UCSD-AML1 (cell line): ENCODE measurements at regions not wholly inside any gene's neighbourhood (a gene's known extent, or its start where the extent isn't known, plus 50 kb on each side); places are given as distances from the start of the nearest gene placed in this dataset.
"Not testable (repeated sequence)": the region's sequence is repeated elsewhere in the genome, so short reads cannot be mapped to it uniquely, and the experiment has no call there.

Source experiments
- DNase-seq: peaks from one replicate; lab custom pipeline; 2025; ENCODE audit not compliant: unreplicated experiment; lab: John Stamatoyannopoulos, UW

DNA sequence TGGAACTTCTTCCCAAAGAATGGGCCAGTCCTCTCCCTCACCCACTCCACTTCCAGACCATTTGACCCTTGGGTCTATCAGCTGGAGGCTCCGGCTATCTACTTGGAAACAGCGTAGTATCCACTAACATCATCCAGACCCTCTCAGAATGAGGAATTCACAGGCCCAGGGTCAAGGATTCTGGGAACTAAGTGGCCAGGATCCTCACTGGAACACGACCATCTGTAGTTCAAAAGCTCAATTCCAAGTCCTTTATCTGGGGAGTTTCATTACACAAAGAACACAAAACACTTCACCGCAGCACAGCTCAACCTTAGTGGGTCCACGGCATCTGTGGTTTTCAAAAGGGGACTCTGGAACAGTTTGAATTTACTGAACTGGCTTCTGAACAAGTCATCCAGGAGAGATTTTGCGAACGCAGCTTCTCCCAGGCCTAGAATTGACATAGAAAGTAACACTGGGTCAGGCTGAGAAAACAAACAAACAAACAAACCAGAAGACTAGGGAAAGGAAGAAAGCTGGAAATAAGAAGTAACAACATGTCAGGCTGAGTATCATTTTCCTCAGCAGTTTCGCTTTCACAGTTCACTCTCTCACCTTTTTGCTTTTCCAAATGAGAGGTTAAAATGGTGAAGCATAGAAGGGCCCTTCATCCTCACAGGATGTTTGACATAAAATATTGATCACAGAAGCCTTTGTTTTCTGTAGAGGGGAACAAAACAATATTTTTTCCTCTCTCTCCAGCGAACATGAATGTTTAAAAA lies 57.6 kb upstream of the USP6NL start:
- no peak for DNase-seq

DNA sequence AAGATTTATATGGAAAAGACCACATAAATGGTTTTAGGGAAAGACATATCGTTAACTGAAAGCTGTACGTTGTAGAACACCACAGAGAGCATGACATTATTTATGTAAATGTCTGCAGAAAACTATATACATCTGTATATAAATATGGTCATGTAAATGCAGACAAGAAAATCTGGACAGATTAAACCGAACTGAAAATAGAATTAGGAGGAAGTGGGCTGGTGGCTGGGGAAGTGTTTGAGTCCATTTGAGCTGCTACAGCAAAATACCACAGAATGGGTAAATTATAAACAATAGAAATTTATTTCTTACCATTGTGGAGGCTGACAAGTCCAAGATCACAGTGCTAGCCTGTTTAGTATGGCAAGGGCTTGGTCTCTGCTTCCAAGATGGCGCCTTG lies 56.3 kb upstream of the USP6NL start:
- DNase-seq: no peak

DNA sequence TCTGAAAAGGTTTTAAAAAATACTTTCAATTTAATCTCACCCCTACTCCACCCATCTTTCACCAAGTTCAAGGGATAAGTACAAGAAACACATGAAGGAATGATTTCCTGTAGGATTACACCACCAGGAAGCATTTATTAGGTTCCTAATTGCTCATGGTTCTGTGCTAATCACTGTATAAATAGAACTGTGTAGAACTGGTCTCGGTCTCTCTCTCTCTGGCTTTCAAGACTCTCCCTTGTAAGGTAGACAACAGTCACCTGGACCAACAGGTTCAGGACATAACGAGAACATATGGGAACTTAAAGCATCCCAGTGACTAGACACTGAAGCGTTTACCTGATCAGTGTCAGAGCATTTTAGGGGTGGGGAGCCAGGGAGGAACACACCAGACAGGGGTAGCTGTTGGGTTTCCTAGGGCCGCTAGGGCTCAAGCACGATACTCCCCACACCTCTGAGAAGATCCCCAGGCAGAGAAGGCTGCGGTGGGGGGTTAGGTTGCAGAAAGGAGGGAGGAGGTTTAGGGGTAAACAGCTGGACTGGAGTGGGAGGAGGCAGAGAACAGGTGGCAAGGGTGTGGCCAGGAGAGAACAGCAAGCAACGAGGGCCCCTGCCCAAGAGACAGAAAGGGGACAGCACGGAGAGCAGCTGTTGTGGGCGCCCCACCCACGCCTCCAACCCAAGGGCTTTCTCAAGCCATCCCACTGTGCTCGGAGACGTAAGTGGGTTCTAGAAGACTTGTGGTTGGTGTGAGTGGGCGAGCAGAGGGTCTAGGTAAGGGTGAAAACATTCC lies 52.5 kb upstream of the USP6NL start:
- DNase-seq: no peak

DNA sequence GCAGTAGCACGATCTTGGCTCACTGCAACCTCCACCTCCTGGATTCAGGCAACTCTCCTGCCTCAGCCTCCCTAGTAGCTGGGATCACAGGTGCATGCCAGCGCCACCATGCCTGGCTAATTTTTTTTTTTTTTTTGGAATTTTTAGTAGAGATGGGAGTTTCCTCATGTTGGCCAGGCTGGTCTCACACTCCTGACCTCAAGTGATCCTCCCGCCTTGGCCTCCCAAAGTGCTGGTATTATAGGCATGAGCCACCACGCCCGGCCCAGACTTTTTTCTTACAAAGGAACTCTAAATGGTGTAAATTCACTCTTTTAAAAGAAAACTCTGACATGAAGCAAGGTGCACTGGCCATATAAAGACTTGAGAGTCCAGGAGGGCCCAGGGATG lies 51.7 kb upstream of the USP6NL start:
- DNase-seq: not testable (repeated sequence)

DNA sequence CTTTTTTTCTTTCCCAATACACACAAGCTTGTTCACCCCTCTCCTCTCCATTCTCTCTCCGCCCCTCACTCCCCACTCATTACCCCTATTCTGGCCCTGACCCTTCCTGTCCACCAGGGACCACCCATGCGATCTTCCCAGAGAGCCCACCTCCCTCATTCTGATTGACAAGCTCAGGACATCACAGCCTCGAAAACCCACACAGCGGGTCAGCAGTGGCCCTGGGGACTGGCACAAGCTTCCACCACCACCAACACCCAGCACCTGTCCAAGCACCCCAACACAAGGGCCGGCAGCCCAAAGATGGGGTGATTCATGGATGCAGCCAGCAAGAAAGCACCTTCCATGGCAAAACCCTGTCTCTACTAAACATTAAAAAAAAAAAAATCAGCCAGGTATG lies 50.0 kb upstream of the USP6NL start:
- DNase-seq: no peak
